22Rv1 (cell line): ENCODE measurements at regions not wholly inside any gene's neighbourhood (a gene's known extent, or its start where the extent isn't known, plus 50 kb on each side); places are given as distances from the start of the nearest gene placed in this dataset.
A peak's percentile ranks its signal among the peaks of the same experiment; 100 is the strongest.

Source experiments
- ZFX ChIP-seq: fragments of 450-650 bp; IDR thresholded peaks from 2 replicates; pipeline ENCODE4 v1.6.1; 2017; ENCODE audit warnings: antibody characterized with exemption, borderline replicate concordance
- TF ChIP-seq, protein P1 (sequence below): fragments of 450-650 bp; IDR thresholded peaks from 2 replicates; pipeline ENCODE4 v1.5.1; 2017; ENCODE audit warnings: mild to moderate bottlenecking

DNA sequence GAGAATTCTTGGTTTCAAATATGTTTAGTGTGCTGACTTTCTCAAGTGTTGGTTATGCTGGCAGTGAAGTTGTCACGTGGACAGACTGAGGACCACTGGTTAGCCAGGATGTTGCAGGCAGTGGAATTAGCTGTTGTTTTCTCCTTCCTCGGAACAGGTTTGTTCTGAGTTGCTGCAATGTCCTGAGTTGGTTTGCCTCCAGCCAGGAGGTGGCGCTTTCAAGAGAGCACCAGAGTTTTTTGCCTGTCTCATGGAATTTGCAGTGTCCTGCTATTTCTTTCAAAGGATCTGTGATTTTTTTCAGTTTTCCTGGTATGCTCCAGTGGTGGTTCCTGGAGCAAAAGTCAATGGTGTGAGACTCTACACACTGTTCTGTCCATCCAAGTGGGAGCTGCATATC is 158.1 kb upstream of the CXorf66 start:
- TF ChIP-seq, protein P1, sequence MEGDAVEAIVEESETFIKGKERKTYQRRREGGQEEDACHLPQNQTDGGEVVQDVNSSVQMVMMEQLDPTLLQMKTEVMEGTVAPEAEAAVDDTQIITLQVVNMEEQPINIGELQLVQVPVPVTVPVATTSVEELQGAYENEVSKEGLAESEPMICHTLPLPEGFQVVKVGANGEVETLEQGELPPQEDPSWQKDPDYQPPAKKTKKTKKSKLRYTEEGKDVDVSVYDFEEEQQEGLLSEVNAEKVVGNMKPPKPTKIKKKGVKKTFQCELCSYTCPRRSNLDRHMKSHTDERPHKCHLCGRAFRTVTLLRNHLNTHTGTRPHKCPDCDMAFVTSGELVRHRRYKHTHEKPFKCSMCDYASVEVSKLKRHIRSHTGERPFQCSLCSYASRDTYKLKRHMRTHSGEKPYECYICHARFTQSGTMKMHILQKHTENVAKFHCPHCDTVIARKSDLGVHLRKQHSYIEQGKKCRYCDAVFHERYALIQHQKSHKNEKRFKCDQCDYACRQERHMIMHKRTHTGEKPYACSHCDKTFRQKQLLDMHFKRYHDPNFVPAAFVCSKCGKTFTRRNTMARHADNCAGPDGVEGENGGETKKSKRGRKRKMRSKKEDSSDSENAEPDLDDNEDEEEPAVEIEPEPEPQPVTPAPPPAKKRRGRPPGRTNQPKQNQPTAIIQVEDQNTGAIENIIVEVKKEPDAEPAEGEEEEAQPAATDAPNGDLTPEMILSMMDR, result peak; percentile 49
- TF ChIP-seq ZFX, result no peak
